Osteoblast (primary cell): ENCODE measurements at regions not wholly inside any gene's neighbourhood (a gene's known extent, or its start where the extent isn't known, plus 50 kb on each side); places are given as distances from the start of the nearest gene placed in this dataset.

ENCODE experiments used
- DNase-seq: peaks from one replicate; pipeline ENCODE4 v3.0.0; 2011; ENCODE audit warnings: low spot score, mixed read lengths; ENCODE audit not compliant: insufficient read length; ENCODE audit errors: missing footprints
- H2AFZ ChIP-seq: 2 replicates; pipeline ENCODE4 v1.6.0; 2011; ENCODE audit warnings: mild to moderate bottlenecking, low read length
- H3K27ac ChIP-seq: 2 replicates; pipeline ENCODE4 v1.5.1; 2011; ENCODE audit warnings: mild to moderate bottlenecking, low read depth, low read length, moderate library complexity
- H3K27me3 ChIP-seq: 2 replicates; pipeline ENCODE4 v1.6.0; 2012; ENCODE audit warnings: mild to moderate bottlenecking, control low read depth, inconsistent platforms, low read length, moderate library complexity; ENCODE audit not compliant: insufficient read depth
- H3K36me3 ChIP-seq: 2 replicates; pipeline ENCODE4 v1.5.1; 2011; ENCODE audit warnings: mild to moderate bottlenecking, low read length, control low read depth, moderate library complexity; ENCODE audit not compliant: insufficient read depth
- H3K4me1 ChIP-seq: 2 replicates; pipeline ENCODE4 v1.5.1; 2011; ENCODE audit warnings: mild to moderate bottlenecking, low read length, control low read depth, moderate library complexity; ENCODE audit not compliant: insufficient read depth
- H3K4me2 ChIP-seq: 2 replicates; pipeline ENCODE4 v1.6.0; 2011; ENCODE audit warnings: mild to moderate bottlenecking, low read length; ENCODE audit not compliant: insufficient read depth
- H3K4me3 ChIP-seq: fragments of 200-600 bp; sonication (generic); 3 replicates; pipeline ENCODE4 v1.5.1; 2012; ENCODE audit warnings: mild to moderate bottlenecking, low read length, inconsistent platforms; ENCODE audit not compliant: insufficient read depth
- H3K79me2 ChIP-seq: 2 replicates; pipeline ENCODE4 v1.6.0; 2012; ENCODE audit warnings: mild to moderate bottlenecking, low read length, control low read depth, inconsistent platforms; ENCODE audit not compliant: insufficient read depth
- H3K9me3 ChIP-seq: 2 replicates; pipeline ENCODE4 v1.5.1; 2011; ENCODE audit warnings: low read depth, low read length, control low read depth
- H4K20me1 ChIP-seq: 2 replicates; pipeline ENCODE4 v1.6.0; 2012; ENCODE audit warnings: mild to moderate bottlenecking, low read length, control low read depth; ENCODE audit not compliant: insufficient read depth
- TF ChIP-seq, protein P1 (sequence below): IDR thresholded peaks from 2 replicates; pipeline ENCODE4 v1.5.1; 2011; ENCODE audit warnings: mild to moderate bottlenecking, low read depth, low read length, moderate library complexity; ENCODE audit errors: extremely low read depth

DNA sequence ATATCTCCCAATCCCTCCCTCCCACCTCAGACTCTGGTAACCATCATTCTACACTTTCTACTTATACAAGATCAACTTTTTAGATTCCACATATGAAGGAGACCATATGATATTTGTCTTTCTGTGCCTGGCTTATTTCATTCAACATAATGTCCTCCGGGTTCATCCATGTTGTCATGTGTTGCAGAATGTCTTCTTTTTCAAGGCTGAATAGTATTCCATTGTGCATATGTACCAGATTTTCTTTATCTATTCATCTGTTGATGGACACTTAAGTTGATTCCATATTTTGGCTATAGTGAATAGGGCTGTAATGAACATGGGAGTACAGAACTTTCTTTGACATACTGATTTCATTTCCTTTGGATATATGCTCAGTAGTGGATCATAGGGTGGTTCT lies 78.9 kb upstream of the MAP1B start:
- H3K9me3 ChIP-seq: no peaks in the 10 kb centered on the region
- H3K4me2 ChIP-seq: no peak overlapping the region
- H3K27ac ChIP-seq: no peak overlapping the region
- H2AFZ ChIP-seq: no peak overlapping the region
- no peak overlapping the region for H3K4me3 ChIP-seq
- H4K20me1 ChIP-seq: no peaks in the 10 kb centered on the region
- H3K36me3 ChIP-seq: no peaks in the 10 kb centered on the region
- no peaks in the 10 kb centered on the region for H3K4me1 ChIP-seq
- no peak for DNase-seq
- TF ChIP-seq, protein P1, sequence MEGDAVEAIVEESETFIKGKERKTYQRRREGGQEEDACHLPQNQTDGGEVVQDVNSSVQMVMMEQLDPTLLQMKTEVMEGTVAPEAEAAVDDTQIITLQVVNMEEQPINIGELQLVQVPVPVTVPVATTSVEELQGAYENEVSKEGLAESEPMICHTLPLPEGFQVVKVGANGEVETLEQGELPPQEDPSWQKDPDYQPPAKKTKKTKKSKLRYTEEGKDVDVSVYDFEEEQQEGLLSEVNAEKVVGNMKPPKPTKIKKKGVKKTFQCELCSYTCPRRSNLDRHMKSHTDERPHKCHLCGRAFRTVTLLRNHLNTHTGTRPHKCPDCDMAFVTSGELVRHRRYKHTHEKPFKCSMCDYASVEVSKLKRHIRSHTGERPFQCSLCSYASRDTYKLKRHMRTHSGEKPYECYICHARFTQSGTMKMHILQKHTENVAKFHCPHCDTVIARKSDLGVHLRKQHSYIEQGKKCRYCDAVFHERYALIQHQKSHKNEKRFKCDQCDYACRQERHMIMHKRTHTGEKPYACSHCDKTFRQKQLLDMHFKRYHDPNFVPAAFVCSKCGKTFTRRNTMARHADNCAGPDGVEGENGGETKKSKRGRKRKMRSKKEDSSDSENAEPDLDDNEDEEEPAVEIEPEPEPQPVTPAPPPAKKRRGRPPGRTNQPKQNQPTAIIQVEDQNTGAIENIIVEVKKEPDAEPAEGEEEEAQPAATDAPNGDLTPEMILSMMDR: no peak
- H3K27me3 ChIP-seq: peaks cover 12% of the 10 kb centered on the region
- H3K79me2 ChIP-seq: no peaks in the 10 kb centered on the region

DNA sequence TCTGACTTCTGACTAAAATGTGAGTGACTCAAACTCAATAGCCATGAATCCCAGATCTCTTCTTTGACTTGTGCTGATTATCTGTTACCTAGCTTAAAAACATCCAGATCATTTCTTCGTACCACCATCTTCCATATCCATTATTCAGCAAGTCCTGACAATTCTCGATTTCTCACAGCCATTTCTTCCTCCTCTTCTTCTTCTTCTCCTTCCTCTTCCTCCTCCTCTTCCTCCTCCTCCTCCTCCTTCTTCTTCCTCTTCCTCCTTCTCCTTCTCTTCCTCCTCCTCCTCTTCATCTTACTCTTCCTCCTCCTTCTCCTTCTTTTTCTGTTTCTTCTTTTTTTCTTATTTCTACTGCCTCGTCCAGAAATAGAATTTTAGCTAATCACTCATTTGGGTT lies 77.0 kb upstream of the MAP1B start:
- H3K4me2 ChIP-seq: no peak overlapping the region
- no peak for DNase-seq
- H3K36me3 ChIP-seq: no peaks in the 10 kb centered on the region
- no peaks in the 10 kb centered on the region for H3K9me3 ChIP-seq
- no peak overlapping the region for H3K27ac ChIP-seq
- no peak overlapping the region for H3K4me3 ChIP-seq
- no peak overlapping the region for H2AFZ ChIP-seq
- H3K27me3 ChIP-seq: peaks cover 8% of the 10 kb centered on the region
- H3K4me1 ChIP-seq: no peaks in the 10 kb centered on the region
- H3K79me2 ChIP-seq: no peaks in the 10 kb centered on the region
- TF ChIP-seq, protein P1: no peak
- no peaks in the 10 kb centered on the region for H4K20me1 ChIP-seq

DNA sequence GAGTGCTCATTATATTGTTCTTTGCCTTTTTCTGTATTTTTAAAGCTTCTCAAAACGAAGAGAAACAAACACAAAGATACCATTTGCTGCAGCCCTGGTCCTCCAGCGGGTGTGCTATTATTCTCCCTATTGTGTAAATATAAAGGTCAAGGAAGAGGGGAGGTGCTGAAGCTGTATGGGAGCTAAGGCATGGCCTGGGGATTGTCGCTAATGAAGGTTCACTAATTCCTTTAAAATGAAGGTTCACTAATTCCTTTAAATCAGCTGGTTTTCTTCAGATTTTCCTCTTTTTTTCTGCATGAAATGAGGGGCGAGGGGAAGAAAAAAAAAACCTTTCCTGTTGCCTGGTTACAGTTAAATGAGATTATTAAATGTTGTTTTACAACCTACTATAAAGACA lies 74.5 kb upstream of the MAP1B start:
- Histone ChIP-seq H3K4me3 (no peak overlapping the region), H3K27ac (no peak overlapping the region), H3K27me3 (peaks cover 22% of the 10 kb centered on the region), H2AFZ (no peak overlapping the region), H3K79me2 (no peaks in the 10 kb centered on the region), H3K4me1 (no peaks in the 10 kb centered on the region), H3K9me3 (no peaks in the 10 kb centered on the region), H4K20me1 (no peaks in the 10 kb centered on the region), H3K4me2 (no peak overlapping the region), H3K36me3 (no peaks in the 10 kb centered on the region)
- TF ChIP-seq, protein P1: no peak
- DNase-seq: no peak

DNA sequence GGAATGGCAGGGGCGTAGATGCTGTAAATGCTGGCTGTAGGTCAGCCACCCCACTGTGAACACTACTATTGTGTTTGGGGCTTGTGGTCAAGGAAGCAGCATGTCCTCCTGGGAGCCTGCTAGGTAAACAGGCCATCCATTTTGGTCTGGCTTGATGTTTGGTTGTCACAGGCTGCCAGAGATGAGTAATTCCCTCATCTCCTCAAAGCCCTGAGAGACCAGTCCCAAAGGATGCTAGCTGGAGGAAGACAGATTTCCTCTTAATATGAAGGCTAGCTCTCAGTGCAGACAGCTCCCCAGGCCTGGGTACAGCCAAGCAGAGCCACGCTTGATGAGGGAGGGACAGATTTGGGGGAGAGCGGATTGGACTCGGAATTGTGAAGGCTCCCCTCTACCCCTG lies 72.5 kb upstream of the MAP1B start:
- no peak overlapping the region for H3K27ac ChIP-seq
- no peaks in the 10 kb centered on the region for H3K9me3 ChIP-seq
- H3K79me2 ChIP-seq: no peaks in the 10 kb centered on the region
- H3K4me2 ChIP-seq: no peak overlapping the region
- H3K36me3 ChIP-seq: no peaks in the 10 kb centered on the region
- no peaks in the 10 kb centered on the region for H3K4me1 ChIP-seq
- peaks cover 25% of the 10 kb centered on the region for H3K27me3 ChIP-seq
- no peak for DNase-seq
- TF ChIP-seq, protein P1: no peak
- H3K4me3 ChIP-seq: no peak overlapping the region
- H4K20me1 ChIP-seq: no peaks in the 10 kb centered on the region
- H2AFZ ChIP-seq: no peak overlapping the region
